GM12891 (cell line): ENCODE measurements at regions not wholly inside any gene's neighbourhood (a gene's known extent, or its start where the extent isn't known, plus 50 kb on each side); places are given as distances from the start of the nearest gene placed in this dataset.

Source experiments
- DNase-seq: peaks from one replicate; pipeline ENCODE4 v3.0.0; 2011; ENCODE audit warnings: low spot score; ENCODE audit not compliant: insufficient read length
- FAIRE-seq: peaks from 2 replicates; lab custom pipeline; 2011; peaks lifted over from hg19 to GRCh38; lab: Jason Lieb, UNC
- PAX5 ChIP-seq: IDR thresholded peaks from 2 replicates; pipeline ENCODE4 v1.6.1; 2011; ENCODE audit warnings: low read length, moderate library complexity, mild to moderate bottlenecking; ENCODE audit not compliant: insufficient read depth, severe bottlenecking
- POLR2A ChIP-seq: IDR thresholded peaks from 2 replicates; pipeline ENCODE4 v1.6.1; 2011; ENCODE audit warnings: low read depth, low read length, control low read depth
- POLR2AphosphoS5 ChIP-seq: IDR thresholded peaks from 2 replicates; pipeline ENCODE4 v1.6.1; 2011; ENCODE audit warnings: low read depth, low read length, control low read depth
- POU2F2 ChIP-seq: IDR thresholded peaks from 2 replicates; pipeline ENCODE4 v1.6.1; 2011; ENCODE audit warnings: low read depth, mild to moderate bottlenecking, control low read depth, low read length, moderate library complexity
- SPI1 ChIP-seq: IDR thresholded peaks from 2 replicates; pipeline ENCODE4 v1.6.1; 2011; ENCODE audit warnings: low read depth, low read length, control low read depth
- TAF1 ChIP-seq: IDR thresholded peaks from 2 replicates; pipeline ENCODE4 v1.6.1; 2011; ENCODE audit warnings: low read depth, low read length, control low read depth

DNA sequence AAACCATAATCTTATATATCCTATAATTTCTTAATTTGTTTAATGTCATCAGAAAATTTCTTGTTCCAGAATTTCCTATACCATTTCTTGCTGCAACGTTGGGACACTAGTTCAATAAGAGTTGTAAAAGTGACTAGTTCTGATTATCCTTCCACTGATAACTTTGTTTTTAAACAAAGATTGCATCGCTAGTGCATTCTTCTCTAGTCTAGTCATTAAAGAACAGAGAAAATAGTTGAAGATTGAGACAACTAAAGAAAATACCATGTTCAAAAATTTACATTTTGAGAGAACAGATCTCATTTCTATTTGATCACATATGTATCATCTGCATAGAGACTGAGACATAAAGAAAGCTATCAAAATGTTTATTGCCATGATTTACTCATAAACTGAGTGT is 1888.2 kb downstream of the EFNA5 start:
- FAIRE-seq (no peak), DNase-seq (no peak)
- no peak for TF ChIP-seq POLR2A
- no peak for TF ChIP-seq POLR2AphosphoS5
- no peak for TF ChIP-seq TAF1

DNA sequence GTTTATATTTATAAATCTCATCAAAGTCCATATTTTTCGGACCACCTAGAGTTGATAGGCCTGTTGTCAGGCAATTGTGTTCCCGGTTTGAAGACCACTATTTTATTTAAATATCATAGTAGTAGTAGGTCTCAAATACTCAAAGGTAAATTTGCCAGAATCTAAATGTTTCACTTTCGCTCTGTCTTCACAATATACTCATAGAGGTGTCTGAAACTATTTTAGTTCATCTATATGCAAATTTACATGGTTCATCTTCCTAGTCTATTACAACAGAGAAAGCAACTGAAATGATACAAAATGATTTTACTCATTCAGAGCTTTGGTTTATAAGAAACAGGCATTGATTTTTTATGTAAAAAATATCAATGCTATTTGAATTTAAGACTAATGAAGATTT is 1897.5 kb downstream of the EFNA5 start:
- TF ChIP-seq TAF1 (no peak), POLR2A (no peak), POLR2AphosphoS5 (no peak), POU2F2 (no peak), PAX5 (no peak), SPI1 (no peak)
- DNase-seq = no peak
- FAIRE-seq = no peak

DNA sequence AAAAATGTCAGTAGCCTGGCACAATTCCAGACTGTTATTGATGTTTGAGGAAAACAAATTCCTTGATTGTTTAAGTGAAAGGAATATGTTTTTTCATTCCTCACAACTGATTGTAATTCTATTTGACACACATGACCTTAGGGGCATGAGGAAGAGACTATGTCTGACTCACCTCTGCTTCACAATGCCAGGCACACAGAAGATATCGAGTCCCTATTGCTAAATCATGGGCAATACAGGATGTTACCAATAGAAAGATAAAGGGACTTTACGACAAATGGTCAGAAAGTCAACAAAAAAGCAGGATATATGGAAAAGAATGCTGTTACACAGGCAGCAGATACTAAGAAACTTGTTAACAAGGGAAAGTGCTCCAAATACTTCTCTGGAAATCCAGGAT is 1903.5 kb downstream of the EFNA5 start:
- FAIRE-seq = no peak
- TF ChIP-seq SPI1 (no peak), POLR2A (no peak), POLR2AphosphoS5 (no peak), TAF1 (no peak), PAX5 (no peak)
- no peak for DNase-seq

DNA sequence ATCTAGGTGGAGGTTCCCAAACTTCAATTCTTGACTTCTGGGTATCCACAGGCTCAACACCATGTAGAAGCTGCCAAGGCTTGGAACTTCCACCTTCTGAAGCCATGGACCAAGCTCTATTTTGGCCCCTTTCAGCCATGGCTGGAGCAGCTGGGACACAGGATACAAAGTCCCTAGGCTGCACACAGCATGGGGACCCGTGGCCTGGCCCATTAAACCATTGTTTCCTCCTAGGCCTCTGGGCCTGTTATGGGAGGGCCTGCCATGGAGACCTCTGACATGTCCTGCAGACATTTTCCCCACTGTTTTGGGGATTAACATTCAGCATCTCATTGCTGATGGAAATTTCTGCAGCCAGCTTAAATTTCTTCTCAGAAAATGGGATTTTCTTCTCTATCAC is 1908.0 kb downstream of the EFNA5 start:
- DNase-seq = no peak
- TF ChIP-seq PAX5 = no peak
- no peak for TF ChIP-seq SPI1
- FAIRE-seq = no peak

- FAIRE-seq = no peak
- TF ChIP-seq POLR2A = no peak
- TF ChIP-seq SPI1 = no peak
- no peak for TF ChIP-seq POLR2AphosphoS5
- TF ChIP-seq POU2F2 = no peak
- no peak for TF ChIP-seq TAF1
- TF ChIP-seq PAX5 = no peak
- no peak for DNase-seq
Measured at GRCh38 chr5:105754056-105754455, 1916.7 kb downstream of the EFNA5 start.

DNA sequence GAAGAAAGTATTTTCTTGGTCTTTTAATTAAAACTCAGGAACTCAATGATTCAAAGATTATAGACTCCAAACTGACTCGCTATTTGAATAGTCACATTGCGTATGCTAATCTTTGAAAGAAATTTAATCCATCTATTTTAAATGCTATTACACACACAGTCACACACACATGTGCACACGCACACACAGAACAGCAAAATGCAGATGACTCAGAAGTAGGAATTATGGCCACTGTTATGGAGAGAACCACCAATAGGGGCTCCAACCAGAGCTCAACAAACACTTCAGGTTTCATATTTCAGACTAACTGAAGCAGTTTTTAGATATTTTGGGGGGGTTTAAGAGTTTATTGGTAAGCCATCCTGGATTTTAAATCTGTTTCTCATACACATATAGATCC is 1917.9 kb downstream of the EFNA5 start:
- FAIRE-seq = no peak
- no peak for DNase-seq
- TF ChIP-seq TAF1 (no peak), POLR2AphosphoS5 (no peak), SPI1 (no peak), POLR2A (no peak), PAX5 (no peak)

- TF ChIP-seq POLR2A = no peak
- TF ChIP-seq POU2F2 = no peak
- TF ChIP-seq SPI1 = no peak
- TF ChIP-seq POLR2AphosphoS5 = no peak
- TF ChIP-seq TAF1 = no peak
- no peak for TF ChIP-seq PAX5
- FAIRE-seq = no peak
- DNase-seq = no peak
Measured at GRCh38 chr5:105751908-105752307, 1918.8 kb downstream of the EFNA5 start.

GRCh38 chr5:105745111-105745510 is 1925.6 kb downstream of the EFNA5 start:
- TF ChIP-seq POLR2AphosphoS5 (no peak), SPI1 (no peak)
- FAIRE-seq (no peak), DNase-seq (no peak)

DNA sequence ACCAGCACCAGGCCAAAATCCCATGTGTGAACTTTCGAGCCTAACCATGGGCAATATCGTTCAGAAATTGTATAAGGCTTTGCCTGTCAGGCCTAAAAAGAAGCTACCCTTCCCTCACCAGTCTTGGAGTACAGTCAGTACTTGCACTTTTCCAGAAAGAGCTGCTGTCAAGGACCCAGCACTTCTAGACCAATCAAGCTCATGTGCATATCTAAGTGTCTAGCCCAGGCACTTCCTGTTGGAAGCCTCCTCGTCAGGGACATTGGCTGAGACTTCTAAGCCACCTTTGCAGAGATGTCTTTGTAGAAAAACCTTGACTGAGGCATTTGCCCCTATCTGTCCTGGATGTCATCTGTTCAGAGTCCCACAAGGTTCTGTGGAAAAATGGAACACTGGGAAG is 1930.5 kb downstream of the EFNA5 start:
- TF ChIP-seq TAF1 (no peak), POLR2A (no peak), POLR2AphosphoS5 (no peak), SPI1 (no peak), PAX5 (no peak), POU2F2 (no peak)
- no peak for DNase-seq
- FAIRE-seq = no peak

- TF ChIP-seq PAX5 = no peak
- no peak for TF ChIP-seq TAF1
- TF ChIP-seq POLR2A = no peak
- no peak for TF ChIP-seq SPI1
- no peak for TF ChIP-seq POLR2AphosphoS5
- TF ChIP-seq POU2F2 = no peak
- FAIRE-seq (no peak), DNase-seq (no peak)
Measured at GRCh38 chr5:105739732-105740131, 1931.0 kb downstream of the EFNA5 start.

DNA sequence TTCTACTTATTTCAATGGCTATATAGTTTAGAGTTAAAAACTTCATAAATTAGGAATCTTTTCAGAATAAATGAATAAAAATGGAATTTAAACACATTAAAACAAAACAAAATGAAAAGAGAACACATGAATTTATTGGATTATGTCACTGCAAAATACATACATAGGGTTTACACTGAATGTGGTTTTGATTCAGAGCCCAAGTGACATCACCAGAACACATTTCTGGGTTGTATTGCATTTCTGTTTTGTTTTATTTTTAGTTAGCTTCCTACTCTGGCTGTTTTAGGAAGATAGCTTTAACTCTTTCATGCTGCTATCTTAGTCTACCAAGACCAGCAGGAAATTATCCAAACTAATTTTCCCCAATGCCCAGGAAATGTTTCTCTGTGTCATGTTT is 1935.0 kb downstream of the EFNA5 start:
- no peak for FAIRE-seq

More for the DNA sequence above, 1935.0 kb downstream of the EFNA5 start:
- DNase-seq = no peak
- TF ChIP-seq POLR2A (no peak), SPI1 (no peak), POLR2AphosphoS5 (no peak), POU2F2 (no peak), PAX5 (no peak)
